Activated CD8-positive, alpha-beta memory T cell treated with anti-CD3 and anti-CD28 coated beads, Interleukin-2, amount 50 U/mL, for 24 hours (primary cell): ENCODE measurements at regions not wholly inside any gene's neighbourhood (a gene's known extent, or its start where the extent isn't known, plus 50 kb on each side); places are given as distances from the start of the nearest gene placed in this dataset.

Experiments used
- DNase-seq: peaks from one replicate; pipeline ENCODE4 v3.0.0-alpha.2; 2020; ENCODE audit errors: extremely low read depth

DNA sequence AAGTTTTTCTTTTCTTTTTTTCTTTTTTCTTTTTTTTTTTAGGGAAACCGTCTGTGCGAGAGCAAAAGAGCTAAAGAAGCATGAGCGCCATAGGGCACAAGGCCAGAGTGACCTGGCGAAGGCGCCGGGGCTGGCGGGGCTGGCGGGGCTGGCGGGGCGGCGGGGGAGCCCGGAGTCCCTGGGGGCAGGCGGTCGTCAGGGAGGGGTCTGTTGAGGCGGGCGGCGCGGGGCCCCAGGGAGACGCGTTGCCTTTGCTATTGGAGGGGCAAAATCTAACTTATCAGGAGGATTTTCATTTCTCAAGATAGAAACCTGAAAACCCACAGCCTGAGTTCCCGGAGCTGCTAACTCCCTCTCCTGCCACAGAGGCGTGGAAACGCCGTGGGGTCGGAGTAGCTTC lies 135.6 kb upstream of the SMAD1 start:
- no peak for DNase-seq

DNA sequence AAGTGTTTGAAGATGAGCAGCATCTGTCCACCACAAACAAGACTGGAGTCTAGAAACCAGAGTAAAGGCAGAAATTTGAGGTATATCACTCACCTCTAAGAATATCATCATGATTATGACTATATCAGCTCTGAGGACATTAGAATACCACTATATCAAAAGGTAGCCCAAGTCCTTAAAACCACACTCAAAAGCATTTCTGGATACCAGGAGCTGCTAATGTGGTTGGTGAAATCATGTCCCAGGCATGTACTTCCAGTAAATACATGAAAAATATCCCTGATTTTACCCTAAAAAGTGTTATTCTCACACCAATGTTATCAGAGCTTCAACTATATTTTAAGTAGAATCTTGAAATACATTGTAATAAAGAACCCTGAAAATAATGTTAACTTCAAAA lies 136.3 kb upstream of the SMAD1 start:
- no peak for DNase-seq

DNA sequence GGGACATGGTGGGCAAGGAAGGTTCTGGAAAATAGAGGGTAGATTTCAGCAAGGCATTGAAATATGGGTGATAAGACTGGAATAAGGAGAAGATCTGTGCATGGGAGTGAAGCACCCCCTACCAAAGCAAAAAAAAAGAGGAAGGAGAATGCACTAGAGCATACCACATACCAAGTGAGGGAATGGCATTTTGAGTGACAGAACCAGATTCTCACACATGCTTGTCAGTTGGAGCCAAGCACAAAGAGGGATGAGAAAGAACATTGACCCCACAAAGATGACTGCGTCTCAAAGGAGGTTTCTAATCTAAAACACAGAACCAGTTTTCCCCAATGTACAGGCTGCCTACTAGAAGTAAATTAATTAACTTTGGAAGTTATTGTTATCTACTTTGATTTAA lies 140.3 kb upstream of the SMAD1 start:
- DNase-seq: no peak

DNA sequence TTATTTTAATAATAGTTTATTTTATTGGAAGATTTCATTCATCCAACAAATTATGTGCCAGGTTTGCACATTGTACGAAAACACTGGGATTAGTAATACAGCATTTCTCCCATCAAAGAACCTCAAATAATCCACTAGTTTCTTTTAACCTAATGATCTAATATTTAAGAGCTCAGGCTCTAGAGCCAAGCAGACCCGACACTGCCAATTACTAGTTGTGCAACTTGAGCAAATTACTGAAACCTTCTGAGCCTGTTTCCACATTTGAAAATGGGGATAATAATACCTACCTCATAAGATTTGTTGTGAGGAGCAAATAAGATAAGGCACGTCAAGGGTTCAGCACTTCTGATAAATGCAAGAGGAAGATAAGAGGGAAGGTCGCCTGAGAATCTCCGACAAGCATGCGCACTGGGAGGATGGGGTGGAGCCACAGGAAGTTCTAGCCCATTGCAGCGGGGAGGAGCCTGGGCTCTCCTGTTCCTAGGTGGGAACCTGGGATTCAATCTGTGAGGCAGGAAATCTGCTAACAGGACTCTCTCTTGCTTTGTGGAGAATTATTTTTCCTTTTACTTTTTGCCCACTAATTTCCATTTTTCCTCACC lies 141.5 kb upstream of the SMAD1 start:
- no peak for DNase-seq

DNA sequence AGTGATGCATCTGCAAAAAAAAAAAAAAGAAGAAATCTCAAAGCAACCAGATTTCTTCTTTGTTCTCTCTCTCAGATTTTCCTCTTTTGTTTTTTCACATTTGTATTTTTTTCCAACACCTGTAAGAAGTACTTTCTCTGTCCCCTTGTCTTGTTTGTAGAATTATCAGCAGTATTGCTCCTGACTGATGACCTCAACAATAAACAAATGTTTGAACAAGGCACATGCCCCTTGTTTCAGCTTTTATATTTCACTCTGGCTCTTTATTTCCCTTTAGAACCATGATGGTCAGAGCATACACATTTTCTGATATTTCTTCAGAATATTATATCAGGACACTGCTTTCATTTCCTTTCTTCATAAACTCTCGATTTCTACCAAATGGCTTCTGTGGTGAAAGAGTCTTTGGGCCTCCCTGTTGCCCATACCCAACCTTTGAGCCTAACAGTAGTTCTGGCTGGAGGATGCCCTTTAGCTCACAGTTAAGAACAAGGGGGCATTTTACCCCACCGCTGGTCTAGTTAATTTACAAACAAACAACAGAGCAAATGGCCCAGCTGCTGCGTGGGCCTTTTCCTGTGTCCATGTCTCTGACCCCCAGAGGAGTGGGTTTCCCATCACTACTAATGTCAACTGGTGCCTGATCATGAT lies 142.5 kb upstream of the SMAD1 start:
- DNase-seq: no peak

DNA sequence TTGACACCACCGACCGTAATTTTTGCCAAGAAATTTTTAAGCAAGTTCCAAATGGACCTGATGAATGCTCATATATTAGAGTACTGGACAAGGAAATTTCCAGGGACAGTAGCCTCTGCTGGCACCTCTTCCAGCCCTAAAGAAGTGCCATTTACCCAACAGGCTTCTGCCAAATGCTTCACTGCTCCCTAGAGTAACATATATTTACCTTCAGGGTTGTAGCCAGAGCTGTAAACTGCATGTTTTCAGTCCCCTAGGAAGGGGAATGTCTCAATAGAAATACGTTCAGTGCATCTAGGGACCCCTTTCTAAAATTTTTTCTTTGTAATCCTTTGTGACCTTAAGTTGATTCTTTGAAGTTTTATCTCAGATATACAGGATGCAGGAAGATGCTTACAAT lies 143.1 kb upstream of the SMAD1 start:
- DNase-seq: no peak

DNA sequence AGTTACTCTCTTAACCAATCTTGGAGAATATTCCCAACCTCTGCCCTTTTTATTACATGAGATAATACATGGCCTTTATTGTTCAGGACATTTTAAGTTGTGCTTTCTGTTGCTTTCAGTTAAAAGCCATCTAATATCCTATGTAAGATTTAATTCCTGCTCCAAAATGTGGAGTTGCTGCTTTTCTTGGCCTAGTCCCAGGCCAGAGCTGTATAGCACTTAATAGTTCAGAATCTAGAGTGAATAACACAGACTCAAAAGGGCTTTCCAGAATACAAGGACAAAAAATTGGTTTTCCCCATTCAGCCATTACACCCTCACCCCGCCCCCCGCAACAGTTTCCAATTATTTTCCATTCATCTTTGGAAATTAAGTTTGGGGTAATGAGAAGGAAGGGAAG lies 144.3 kb upstream of the SMAD1 start:
- no peak for DNase-seq

DNA sequence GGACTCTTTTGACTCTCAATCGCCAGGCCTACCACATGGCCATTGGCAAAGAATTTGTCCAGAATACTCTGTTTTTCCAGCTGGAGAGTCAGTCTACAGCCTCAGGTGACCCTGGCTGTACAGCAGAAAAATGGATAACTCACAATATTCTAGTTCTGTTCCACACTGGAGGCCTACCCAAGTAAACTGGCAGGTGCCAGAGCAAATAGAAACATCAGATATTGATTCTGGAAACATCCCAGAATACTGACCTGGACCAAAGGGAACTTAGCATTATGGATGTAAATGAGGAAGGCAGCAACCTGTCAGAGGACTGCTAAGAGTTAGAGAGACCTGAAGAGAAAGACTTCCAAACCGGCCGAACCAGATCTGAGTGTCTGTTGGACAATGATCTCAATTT lies 147.9 kb upstream of the SMAD1 start:
- no peak for DNase-seq

DNA sequence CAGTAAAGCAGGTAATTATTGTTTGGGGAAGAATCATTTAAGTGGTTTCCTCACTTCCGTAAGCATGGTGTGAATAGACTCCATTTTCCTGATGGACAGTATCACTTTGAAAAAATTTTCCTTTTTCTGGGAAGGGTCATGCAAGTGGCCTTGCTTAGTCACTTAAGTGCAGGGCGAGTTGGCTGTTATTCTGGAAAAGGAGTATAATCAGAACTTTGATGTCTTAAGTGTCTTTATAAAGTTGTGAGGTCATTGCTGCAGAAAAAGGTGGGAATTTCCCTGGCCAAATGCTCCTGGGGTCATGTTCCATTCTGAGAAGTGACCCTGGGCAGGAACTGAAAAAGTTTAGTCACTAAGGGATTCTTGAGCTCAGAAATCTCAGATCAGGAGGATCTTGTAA lies 146.1 kb upstream of the OTUD4 start:
- no peak for DNase-seq

DNA sequence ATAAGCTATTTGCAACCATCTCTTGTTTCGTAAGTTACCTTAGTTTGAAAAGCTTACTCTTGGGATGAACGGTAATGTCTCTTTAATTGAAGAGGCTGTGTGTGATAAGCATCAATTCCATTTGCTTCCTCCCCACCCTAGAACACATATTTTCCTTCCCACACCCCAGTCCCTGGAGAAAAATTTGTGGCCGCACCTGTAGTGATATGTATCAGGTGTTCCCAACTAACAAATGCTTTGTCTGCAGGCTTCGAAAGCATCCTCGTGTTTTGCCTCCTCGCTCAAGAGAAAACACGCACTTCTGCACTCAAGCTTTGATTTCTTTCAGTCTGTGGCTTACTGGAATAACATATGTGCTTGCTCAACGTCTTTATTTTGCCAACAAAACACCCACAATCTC lies 143.8 kb upstream of the OTUD4 start:
- DNase-seq: no peak

DNA sequence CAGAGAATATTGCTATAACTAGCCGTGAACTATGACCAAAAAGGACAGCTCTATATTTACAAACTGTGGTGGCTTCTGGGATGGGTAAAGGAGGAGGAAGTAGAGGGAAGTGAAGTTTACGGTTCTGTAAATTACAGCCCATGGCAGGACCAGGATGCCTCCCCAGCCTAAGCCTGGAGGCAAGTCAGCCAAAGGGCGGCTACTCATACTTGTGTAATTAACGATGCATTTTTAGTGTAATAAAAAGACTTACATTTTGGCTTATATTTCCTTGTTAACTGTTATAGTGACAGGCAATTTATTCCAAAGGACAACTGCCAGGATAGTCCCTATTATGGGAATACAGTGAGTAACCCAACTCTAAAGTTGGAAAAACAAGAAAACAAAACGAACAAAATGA lies 139.9 kb upstream of the OTUD4 start:
- DNase-seq: no peak

DNA sequence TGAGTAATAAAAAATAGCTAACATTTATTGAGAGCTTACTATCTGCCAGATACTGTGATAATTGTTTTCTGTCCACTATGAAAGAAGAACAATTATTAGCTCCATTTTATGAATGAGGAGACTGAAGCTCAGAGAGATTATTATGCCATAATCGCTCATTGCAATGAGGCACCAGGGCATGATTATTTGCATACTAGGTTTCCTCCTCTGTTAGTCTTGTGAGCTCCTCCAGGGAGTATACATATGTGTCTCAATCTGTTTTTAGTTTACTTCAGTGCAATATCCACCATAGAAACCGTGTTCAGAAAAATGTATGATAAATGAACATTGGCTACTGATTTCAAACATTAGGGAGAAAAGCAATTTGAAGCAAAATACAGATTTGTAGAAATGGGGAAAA lies 139.4 kb upstream of the OTUD4 start:
- no peak for DNase-seq

DNA sequence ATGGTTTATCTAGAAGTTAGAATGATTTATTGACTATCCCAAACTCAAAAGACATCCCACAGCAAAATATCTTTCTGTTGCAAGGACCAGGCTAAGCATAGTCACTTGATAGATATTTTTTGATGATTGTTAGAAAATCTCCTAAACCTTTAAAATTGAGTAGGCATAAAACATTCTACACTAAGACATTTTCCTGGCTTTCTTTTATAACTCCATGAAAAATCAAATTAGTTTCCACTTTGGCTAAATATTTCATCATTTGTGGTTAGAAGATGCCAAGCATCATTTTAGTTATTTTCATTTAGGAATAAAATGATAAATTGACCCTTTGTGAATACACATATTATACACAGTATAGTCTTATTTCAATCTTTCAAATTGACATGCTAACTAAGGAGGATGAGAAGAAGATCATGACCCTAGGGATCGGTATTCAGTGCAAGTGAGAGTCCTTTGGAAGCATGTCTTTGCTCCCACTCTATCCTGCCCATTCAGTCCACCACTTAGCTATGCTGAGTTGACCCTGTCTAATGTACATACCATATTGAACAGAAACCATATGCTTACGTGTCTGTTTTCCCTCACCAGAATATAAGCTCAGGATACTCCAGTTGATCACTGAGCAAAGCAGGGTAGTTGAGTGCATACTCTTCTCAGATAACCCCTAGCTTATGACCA lies 136.6 kb upstream of the OTUD4 start:
- no peak for DNase-seq

DNA sequence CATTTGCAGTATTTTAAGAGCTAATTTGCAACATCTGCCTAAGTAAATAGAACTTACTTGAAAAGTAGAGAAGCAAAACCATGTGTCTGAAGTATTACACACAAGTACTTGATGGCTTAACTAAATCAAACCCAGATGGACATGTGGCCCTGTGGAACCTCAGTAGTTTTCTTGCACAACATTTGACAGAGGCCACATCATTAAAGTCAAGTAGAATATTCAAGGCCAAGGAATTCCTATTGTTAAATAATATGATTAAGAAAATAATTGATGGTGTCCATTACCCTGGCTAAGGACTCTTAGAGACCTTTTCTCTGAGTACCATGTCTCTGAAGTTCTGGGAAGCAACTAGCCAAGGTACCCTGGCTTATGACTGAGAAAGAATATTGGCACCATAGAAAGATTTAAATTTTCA lies 135.4 kb upstream of the OTUD4 start:
- DNase-seq: no peak

DNA sequence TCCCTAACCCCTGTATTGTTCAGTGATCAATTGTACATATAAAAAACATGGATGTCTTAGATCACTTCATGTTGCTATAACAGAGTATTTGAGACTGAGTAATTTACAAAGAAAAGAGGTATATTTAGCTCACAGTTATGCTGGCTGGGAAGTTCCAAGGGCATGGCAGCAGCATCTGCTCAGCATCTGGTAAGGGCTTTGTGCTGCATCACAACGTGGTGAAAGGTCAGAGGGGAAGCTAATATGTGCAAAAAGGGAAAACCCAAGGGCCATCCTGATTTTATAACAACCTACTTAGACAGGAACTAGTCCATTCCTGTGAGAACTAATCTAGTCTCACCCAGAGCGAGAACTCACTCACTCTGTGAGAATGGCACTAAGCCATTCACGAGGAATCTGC lies 128.2 kb upstream of the OTUD4 start:
- no peak for DNase-seq

DNA sequence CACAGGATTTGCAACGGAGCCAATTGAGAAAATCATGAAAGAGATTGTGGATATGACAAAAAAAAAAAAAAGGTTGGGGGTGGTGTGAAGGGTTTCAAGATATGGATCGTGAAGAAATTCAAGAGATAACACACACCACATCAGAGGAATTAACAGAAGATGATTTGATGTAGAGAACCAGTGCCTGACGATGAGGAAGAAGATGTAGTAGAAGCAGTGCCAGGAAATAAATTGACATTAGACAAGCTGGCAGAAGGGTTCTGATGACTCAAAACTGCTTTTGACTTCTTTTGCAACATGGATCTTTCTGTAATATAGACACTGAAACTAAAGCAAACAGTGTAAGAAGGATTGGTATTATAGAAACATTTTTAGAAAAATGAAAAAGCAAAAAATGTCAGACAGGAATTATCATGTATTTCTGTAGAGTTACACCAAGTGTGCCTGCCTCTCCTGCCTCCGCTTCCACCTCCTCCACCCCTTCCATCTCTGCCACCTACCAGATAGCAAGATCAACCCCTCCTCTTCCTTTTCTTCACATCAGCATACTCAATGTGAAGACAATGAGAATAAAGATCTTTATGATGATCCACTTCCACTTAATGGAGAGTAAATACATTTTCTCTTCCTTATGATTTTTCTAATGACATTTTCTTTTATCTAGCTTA lies 127.5 kb upstream of the OTUD4 start:
- no peak for DNase-seq

DNA sequence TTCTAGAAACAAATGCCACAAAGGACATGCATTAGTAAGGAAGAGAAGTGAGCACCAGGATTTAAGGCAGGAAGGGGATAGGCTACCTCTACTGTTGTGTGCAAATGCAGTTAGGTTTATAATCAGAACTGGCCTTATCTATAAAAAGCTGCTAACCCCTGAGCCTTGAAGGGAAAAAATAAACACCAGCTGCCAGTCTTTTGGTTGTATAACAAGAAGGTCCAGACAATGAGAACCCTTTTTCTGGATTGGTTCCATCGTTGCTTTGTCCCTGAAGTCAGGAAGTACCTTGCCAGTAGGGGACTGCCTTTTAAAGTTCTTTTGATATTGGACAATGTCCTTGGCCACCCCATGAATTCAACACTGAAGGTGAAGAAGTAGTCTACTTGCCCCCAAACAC lies 126.7 kb upstream of the OTUD4 start:
- no peak for DNase-seq

DNA sequence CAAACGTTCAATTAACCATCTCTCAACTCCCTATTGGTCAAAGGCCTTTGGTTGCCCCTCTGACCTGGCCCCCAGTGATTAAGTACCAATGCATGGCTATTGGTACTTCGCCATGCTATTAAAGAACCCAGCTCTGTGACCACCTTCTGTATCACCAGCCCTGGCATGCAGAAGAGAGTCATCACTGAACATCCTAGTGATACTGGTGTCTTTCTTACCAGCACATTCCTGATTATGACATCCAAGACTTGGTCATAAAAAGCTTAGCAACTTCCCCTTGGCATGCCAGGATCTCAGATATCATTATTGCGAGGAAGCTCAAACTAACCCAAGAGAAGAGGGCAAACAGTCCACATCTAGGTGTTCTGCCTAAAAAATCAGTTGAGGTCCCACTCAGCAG lies 122.3 kb upstream of the OTUD4 start:
- DNase-seq: no peak

DNA sequence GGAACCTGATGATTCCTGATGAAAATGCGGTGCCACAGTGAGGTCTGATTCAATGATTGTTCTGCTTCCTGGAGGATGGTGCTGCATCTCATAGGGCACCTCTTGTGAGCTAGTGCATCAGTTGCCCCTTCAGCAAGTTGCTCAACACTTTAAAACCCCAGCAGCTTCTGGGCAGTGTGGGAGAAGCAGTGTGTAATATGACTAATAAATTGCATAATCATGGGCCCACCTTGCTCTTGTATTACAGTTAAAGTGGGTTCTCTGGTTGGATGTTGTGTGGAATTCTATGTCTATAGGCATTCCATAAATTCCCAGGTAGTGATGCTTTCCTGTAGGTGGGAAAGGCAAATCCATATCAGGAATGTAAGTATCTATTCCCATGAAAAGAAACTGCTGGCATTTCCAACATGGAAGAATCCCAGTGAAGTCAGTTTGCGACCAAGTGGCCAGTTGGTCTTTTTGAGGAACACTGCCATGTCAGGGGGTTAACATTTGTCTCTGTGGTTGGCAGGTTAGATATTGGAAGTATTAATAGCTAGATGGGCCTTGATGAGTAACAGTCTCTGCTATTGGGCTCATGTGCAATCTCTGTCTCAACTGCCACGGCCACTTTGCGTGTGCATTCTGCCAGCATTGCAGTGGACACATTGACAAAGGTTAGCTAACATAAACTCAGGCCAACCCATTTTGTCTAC lies 121.1 kb upstream of the OTUD4 start:
- DNase-seq: no peak

DNA sequence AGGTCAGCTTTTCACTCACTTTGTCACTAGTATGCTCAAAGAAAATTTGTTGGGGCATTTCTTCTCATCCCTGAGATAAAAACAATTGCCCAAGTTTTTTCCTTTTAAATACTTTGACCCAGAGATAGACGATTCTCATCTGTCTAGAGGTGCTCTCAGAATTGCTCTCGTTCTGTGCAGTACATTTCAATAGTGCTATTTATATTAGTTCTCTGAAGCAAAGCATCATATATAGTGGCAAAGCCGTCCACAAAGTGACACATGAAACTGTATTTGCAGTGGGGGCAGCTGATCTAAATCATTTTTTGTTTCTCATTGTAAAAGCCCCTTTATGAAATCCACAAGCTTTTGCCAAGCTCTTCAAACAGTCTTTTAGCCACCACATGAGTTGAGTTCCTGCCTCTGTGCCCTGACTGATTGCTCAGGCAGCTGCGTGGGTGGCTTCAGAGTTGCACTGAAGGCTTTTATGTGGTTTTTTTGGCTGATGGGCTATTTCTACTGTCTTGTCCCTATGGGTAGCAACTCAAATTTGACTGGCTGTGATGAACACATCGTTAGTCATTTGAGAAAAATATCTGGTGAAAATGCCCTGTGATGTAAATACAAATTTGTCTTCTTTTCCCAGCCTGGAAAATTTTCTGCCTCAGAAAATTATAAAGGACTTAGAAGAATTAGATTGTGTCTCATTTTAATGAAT lies 119.1 kb upstream of the OTUD4 start:
- DNase-seq: peak; percentile 61

DNA sequence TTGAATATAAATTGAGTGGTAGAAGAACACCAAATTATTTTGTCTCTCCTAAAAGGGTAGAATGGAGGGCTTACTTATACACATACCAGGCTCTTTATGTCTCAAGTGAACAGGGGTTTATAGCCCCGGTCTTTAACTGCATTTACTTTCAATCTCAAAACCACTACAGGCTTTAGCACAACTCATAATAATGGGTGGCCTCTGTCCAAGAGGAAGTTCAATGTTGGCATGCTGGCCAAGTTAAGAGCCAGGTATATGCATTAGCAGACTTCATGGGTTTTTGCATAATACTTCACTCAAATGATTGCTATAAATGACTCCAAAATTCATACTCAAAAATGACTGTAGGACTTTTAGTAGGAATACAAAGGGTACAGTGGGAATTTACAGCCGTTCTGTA lies 118.5 kb upstream of the OTUD4 start:
- DNase-seq: no peak

DNA sequence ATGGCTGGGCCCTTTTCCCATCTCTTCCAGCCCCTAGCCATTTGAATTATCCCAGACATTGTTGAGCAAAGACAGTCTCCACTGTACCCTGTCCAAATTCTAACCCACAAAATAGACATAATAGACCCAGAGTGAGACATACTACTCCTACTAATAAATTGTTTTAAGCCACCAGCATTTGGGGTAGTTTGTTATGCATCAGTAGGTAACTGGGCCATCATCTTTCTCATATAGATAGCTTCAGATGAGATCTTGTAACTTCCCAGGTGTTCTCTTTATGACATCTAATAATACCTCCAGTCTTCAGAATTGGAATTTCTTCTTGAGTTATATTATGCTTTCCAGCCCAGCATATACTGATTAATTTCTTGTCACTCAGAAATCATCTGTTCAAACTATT lies 117.2 kb upstream of the OTUD4 start:
- DNase-seq: no peak
